SK-N-SH treated with all-trans-retinoic acid at 6 μM for 48 hours (cell line): ENCODE measurements at regions not wholly inside any gene's neighbourhood (a gene's known extent, or its start where the extent isn't known, plus 50 kb on each side); places are given as distances from the start of the nearest gene placed in this dataset.

Experiments
- ARNTL ChIP-seq: fragments of 450-650 bp; formaldehyde crosslinking; IDR thresholded peaks from 2 replicates; pipeline ENCODE4 v1.5.0; 2020; ENCODE audit warnings: low read depth, mild to moderate bottlenecking, moderate library complexity, borderline replicate concordance
- CSRNP3 ChIP-seq: fragments of 250-450 bp; sonication (Bioruptor Pico); IDR thresholded peaks from 2 replicates; pipeline ENCODE4 v1.5.1; 2021; ENCODE audit warnings: mild to moderate bottlenecking, moderate library complexity
- ESRRG ChIP-seq: fragments of 250-450 bp; sonication (Bioruptor Pico); IDR thresholded peaks from 2 replicates; pipeline ENCODE4 v1.6.1; 2021; ENCODE audit warnings: mild to moderate bottlenecking
- OSR1 ChIP-seq: fragments of 250-450 bp; sonication (Bioruptor Pico); IDR thresholded peaks from 2 replicates; pipeline ENCODE4 v1.8.0; 2022; ENCODE audit warnings: moderate library complexity, mild to moderate bottlenecking, inconsistent platforms
- PATZ1 ChIP-seq: fragments of 250-450 bp; sonication (Bioruptor Pico); IDR thresholded peaks from 2 replicates; pipeline ENCODE4 v1.8.0; 2020; ENCODE audit warnings: mild to moderate bottlenecking, moderate library complexity, borderline replicate concordance
- RARB ChIP-seq: fragments of 250-450 bp; sonication (Bioruptor Pico); IDR thresholded peaks from 2 replicates; pipeline ENCODE4 v1.8.0; 2021; ENCODE audit warnings: mild to moderate bottlenecking, moderate library complexity
- TOX ChIP-seq: fragments of 250-450 bp; sonication (Bioruptor Pico); IDR thresholded peaks from 2 replicates; pipeline ENCODE4 v1.8.0; 2021; ENCODE audit warnings: mild to moderate bottlenecking, moderate library complexity, borderline replicate concordance
- ZFP3 ChIP-seq: fragments of 250-450 bp; sonication (Bioruptor Pico); IDR thresholded peaks from 2 replicates; pipeline ENCODE4 v1.5.0; 2020; ENCODE audit warnings: mild to moderate bottlenecking, moderate library complexity
- ZNF565 ChIP-seq: fragments of 450-650 bp; formaldehyde crosslinking; conservative IDR thresholded peaks from 2 replicates; pipeline ENCODE4 v1.5.0; 2020; ENCODE audit warnings: low read depth, mild to moderate bottlenecking, moderate library complexity
- ZNF70 ChIP-seq: fragments of 450-650 bp; formaldehyde crosslinking; IDR thresholded peaks from 2 replicates; pipeline ENCODE4 v1.5.0; 2020; ENCODE audit warnings: mild to moderate bottlenecking, moderate library complexity
- TF ChIP-seq, protein P1 (sequence below): fragments of 250-450 bp; sonication (Bioruptor Pico); IDR thresholded peaks from 2 replicates; pipeline ENCODE4 v1.5.1; 2020; ENCODE audit warnings: low read depth, mild to moderate bottlenecking, moderate library complexity

- no peak for TF ChIP-seq TOX (CRISPR knock-in tag)
- no peak for TF ChIP-seq PATZ1 (CRISPR knock-in tag)
- TF ChIP-seq CSRNP3 (CRISPR knock-in tag) = no peak
- TF ChIP-seq ESRRG (CRISPR knock-in tag) = no peak
- TF ChIP-seq, protein P1, sequence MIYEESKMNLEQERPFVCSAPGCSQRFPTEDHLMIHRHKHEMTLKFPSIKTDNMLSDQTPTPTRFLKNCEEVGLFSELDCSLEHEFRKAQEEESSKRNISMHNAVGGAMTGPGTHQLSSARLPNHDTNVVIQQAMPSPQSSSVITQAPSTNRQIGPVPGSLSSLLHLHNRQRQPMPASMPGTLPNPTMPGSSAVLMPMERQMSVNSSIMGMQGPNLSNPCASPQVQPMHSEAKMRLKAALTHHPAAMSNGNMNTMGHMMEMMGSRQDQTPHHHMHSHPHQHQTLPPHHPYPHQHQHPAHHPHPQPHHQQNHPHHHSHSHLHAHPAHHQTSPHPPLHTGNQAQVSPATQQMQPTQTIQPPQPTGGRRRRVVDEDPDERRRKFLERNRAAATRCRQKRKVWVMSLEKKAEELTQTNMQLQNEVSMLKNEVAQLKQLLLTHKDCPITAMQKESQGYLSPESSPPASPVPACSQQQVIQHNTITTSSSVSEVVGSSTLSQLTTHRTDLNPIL (CRISPR knock-in tag) = no peak
- TF ChIP-seq ZNF565 (CRISPR knock-in tag) = no peak
- no peak for TF ChIP-seq RARB
- no peak for TF ChIP-seq ZNF70 (CRISPR knock-in tag)
- TF ChIP-seq ARNTL (CRISPR knock-in tag) = no peak
- TF ChIP-seq OSR1 = no peak
- TF ChIP-seq ZFP3 (CRISPR knock-in tag) = no peak
Observed at GRCh38 chr10:120993089-120993488, 141.9 kb downstream of the WDR11 start.
